K562 (cell line): ENCODE measurements at regions not wholly inside any gene's neighbourhood (a gene's known extent, or its start where the extent isn't known, plus 50 kb on each side); places are given as distances from the start of the nearest gene placed in this dataset.

Experiments used
- BRCA1 ChIP-seq, 2 experiments: fragments of 450-650 bp in 1 of 2; sonication (generic) in 1 of 2; formaldehyde crosslinking in 1 of 2; IDR thresholded peaks; 2 replicates each; pipeline versions ENCODE4 v1.5.0 to v1.6.1; 2017 to 2020; ENCODE audit warnings: mild to moderate bottlenecking in 1 of 2, missing genetic modification reagents in 1 of 2
- HNRNPLL ChIP-seq: fragments of 200-400 bp; formaldehyde crosslinking; IDR thresholded peaks from 2 replicates; pipeline ENCODE4 v1.6.1; 2017; ENCODE audit warnings: low read length, low read depth, mild to moderate bottlenecking; ENCODE audit not compliant: poor library complexity, severe bottlenecking
- JUNB ChIP-seq: fragments of 450-650 bp; formaldehyde crosslinking; conservative IDR thresholded peaks from 2 replicates; pipeline ENCODE4 v1.4.0; 2020; ENCODE audit warnings: mild to moderate bottlenecking
- KHSRP ChIP-seq: fragments of 450-650 bp; IDR thresholded peaks from 2 replicates; pipeline ENCODE4 v1.6.1; 2017
- SMAD4 ChIP-seq: fragments of 250-450 bp; sonication (Bioruptor Pico); conservative IDR thresholded peaks from 2 replicates; pipeline ENCODE4 v1.8.0; 2021; ENCODE audit warnings: inconsistent platforms, mild to moderate bottlenecking, moderate library complexity
- SMC3 ChIP-seq: conservative IDR thresholded peaks from 2 replicates; pipeline ENCODE4 v1.6.1; 2011; ENCODE audit warnings: low read depth, low read length, improper control_type of control experiment; ENCODE audit not compliant: insufficient read depth
- TF ChIP-seq, protein P1 (sequence below), 3 experiments: IDR thresholded peaks in 2 of 3; conservative IDR thresholded peaks in 1 of 3; 2 replicates each; pipeline ENCODE4 v1.5.1; 2011 to 2012; ENCODE audit warnings: low read length in 3 of 3, mild to moderate bottlenecking in 3 of 3, control low read depth in 2 of 3, improper control_type of control experiment in 1 of 3, inconsistent platforms in 1 of 3, low read depth in 1 of 3, mixed read lengths in 1 of 3, moderate library complexity in 1 of 3; ENCODE audit not compliant: insufficient read depth in 2 of 3

GRCh38 chr14:38124506-38124905, 83.2 kb upstream of the SSTR1 start:
- no peak for TF ChIP-seq KHSRP
- TF ChIP-seq HNRNPLL = no peak
- TF ChIP-seq BRCA1 (IDR thresholded peaks at IDR 0.05) = no peak
- no peak for TF ChIP-seq BRCA1 (CRISPR knock-in tag; IDR thresholded peaks at IDR 0.05)
- TF ChIP-seq SMC3 = no peak
- TF ChIP-seq, protein P1, sequence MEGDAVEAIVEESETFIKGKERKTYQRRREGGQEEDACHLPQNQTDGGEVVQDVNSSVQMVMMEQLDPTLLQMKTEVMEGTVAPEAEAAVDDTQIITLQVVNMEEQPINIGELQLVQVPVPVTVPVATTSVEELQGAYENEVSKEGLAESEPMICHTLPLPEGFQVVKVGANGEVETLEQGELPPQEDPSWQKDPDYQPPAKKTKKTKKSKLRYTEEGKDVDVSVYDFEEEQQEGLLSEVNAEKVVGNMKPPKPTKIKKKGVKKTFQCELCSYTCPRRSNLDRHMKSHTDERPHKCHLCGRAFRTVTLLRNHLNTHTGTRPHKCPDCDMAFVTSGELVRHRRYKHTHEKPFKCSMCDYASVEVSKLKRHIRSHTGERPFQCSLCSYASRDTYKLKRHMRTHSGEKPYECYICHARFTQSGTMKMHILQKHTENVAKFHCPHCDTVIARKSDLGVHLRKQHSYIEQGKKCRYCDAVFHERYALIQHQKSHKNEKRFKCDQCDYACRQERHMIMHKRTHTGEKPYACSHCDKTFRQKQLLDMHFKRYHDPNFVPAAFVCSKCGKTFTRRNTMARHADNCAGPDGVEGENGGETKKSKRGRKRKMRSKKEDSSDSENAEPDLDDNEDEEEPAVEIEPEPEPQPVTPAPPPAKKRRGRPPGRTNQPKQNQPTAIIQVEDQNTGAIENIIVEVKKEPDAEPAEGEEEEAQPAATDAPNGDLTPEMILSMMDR (IDR thresholded peaks at IDR 0.05 in 2 of 3, conservative IDR thresholded peaks at IDR 0.05 in 1 of 3; ENCODE audit: insufficient read depth in 2 of 3, low read depth in 1 of 3, low read length in 3 of 3) = no peak
- TF ChIP-seq JUNB = no peak
- TF ChIP-seq SMAD4 (CRISPR knock-in tag) = no peak
